HCT116 (cell line): ENCODE measurements at regions not wholly inside any gene's neighbourhood (a gene's known extent, or its start where the extent isn't known, plus 50 kb on each side); places are given as distances from the start of the nearest gene placed in this dataset.

ENCODE experiments used
- CEBPB ChIP-seq: IDR thresholded peaks from 2 replicates; pipeline ENCODE4 v1.6.1; 2012; ENCODE audit warnings: low read depth
- EZH2 ChIP-seq: fragments of 200-600 bp; sonication (generic); IDR thresholded peaks from 2 replicates; pipeline ENCODE4 v1.6.1; 2017; ENCODE audit warnings: antibody characterized with exemption, mixed run types
- FOSL1 ChIP-seq: IDR thresholded peaks from 2 replicates; pipeline ENCODE4 v1.6.1; 2012; ENCODE audit warnings: low read depth
- POLR2A ChIP-seq: IDR thresholded peaks from 2 replicates; pipeline ENCODE4 v1.7.0; 2011; ENCODE audit warnings: borderline replicate concordance; ENCODE audit not compliant: insufficient read depth, insufficient read length; ENCODE audit errors: extremely low read depth
- POLR2AphosphoS5 ChIP-seq: IDR thresholded peaks from 2 replicates; pipeline ENCODE4 v1.6.1; 2011; ENCODE audit warnings: mild to moderate bottlenecking, low read depth, low read length, moderate library complexity
- SP1 ChIP-seq: IDR thresholded peaks from 2 replicates; pipeline ENCODE4 v1.6.1; 2012; ENCODE audit warnings: low read depth
- SRF ChIP-seq: IDR thresholded peaks from 2 replicates; pipeline ENCODE4 v1.6.1; 2012; ENCODE audit warnings: low read depth
- TCF7L2 ChIP-seq: IDR thresholded peaks from 2 replicates; pipeline ENCODE4 v1.7.0; 2011; ENCODE audit warnings: borderline replicate concordance, inconsistent platforms; ENCODE audit not compliant: insufficient read depth, insufficient read length; ENCODE audit errors: extremely low read depth
- ZFX ChIP-seq: fragments of 450-650 bp; IDR thresholded peaks from 2 replicates; pipeline ENCODE4 v1.6.1; 2017
- ZNF274 ChIP-seq: fragments of 200-500 bp; sonication (Bioruptor generic); IDR thresholded peaks from 2 replicates; pipeline ENCODE4 v1.6.1; 2014; ENCODE audit warnings: mild to moderate bottlenecking, low read depth, low read length, inconsistent platforms
- TF ChIP-seq, protein P1 (sequence below), 3 experiments: fragments of 200-600 bp in 1 of 3; sonication (generic) in 1 of 3; IDR thresholded peaks in 2 of 3; conservative IDR thresholded peaks in 1 of 3; 2 replicates each; pipeline ENCODE4 v1.5.1; 2012 to 2017; ENCODE audit warnings: low read depth in 2 of 3, low read length in 2 of 3, antibody characterized with exemption in 1 of 3, borderline replicate concordance in 1 of 3, control low read depth in 1 of 3, mild to moderate bottlenecking in 1 of 3, mixed read lengths in 1 of 3, mixed run types in 1 of 3, moderate library complexity in 1 of 3; ENCODE audit not compliant: insufficient read depth in 1 of 3
- TF ChIP-seq, protein P2 (sequence below): IDR thresholded peaks from 2 replicates; pipeline ENCODE4 v1.6.1; 2012
- TF ChIP-seq, protein P3 (sequence below): IDR thresholded peaks from 2 replicates; pipeline ENCODE4 v1.6.1; 2012; ENCODE audit warnings: low read depth

DNA sequence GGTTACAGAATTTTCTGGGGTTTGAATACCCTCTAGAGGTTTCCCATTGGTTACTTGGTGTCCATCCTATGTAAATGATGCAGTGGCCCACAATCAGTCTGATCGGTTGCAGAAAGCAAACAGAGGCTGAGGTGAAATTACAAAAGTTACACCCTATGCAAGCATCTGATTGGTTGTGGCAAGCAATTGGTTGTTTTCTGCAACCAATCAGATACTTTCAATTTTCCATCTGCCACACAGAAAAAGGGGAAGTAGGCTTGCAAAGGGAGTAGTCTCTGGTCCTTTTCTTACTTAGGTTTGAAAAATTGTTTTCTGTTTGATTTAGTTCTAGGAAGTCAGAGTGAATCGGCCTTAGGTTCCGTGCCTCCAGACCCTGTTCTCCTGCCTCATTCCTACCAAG is 93.1 kb downstream of the WTIP start:
- TF ChIP-seq, protein P1, sequence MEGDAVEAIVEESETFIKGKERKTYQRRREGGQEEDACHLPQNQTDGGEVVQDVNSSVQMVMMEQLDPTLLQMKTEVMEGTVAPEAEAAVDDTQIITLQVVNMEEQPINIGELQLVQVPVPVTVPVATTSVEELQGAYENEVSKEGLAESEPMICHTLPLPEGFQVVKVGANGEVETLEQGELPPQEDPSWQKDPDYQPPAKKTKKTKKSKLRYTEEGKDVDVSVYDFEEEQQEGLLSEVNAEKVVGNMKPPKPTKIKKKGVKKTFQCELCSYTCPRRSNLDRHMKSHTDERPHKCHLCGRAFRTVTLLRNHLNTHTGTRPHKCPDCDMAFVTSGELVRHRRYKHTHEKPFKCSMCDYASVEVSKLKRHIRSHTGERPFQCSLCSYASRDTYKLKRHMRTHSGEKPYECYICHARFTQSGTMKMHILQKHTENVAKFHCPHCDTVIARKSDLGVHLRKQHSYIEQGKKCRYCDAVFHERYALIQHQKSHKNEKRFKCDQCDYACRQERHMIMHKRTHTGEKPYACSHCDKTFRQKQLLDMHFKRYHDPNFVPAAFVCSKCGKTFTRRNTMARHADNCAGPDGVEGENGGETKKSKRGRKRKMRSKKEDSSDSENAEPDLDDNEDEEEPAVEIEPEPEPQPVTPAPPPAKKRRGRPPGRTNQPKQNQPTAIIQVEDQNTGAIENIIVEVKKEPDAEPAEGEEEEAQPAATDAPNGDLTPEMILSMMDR (IDR thresholded peaks at IDR 0.05 in 2 of 3, conservative IDR thresholded peaks at IDR 0.05 in 1 of 3; ENCODE audit: borderline replicate concordance in 1 of 3, insufficient read depth in 1 of 3, low read depth in 2 of 3, low read length in 2 of 3): no peak
- TF ChIP-seq ZNF274 (no peak), POLR2A (no peak), SP1 (no peak), CEBPB (no peak), POLR2AphosphoS5 (no peak), SRF (no peak), ZFX (no peak), FOSL1 (no peak), TCF7L2 (no peak), EZH2 (no peak)
- TF ChIP-seq, protein P2, sequence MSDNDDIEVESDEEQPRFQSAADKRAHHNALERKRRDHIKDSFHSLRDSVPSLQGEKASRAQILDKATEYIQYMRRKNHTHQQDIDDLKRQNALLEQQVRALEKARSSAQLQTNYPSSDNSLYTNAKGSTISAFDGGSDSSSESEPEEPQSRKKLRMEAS: no peak
- TF ChIP-seq, protein P3, sequence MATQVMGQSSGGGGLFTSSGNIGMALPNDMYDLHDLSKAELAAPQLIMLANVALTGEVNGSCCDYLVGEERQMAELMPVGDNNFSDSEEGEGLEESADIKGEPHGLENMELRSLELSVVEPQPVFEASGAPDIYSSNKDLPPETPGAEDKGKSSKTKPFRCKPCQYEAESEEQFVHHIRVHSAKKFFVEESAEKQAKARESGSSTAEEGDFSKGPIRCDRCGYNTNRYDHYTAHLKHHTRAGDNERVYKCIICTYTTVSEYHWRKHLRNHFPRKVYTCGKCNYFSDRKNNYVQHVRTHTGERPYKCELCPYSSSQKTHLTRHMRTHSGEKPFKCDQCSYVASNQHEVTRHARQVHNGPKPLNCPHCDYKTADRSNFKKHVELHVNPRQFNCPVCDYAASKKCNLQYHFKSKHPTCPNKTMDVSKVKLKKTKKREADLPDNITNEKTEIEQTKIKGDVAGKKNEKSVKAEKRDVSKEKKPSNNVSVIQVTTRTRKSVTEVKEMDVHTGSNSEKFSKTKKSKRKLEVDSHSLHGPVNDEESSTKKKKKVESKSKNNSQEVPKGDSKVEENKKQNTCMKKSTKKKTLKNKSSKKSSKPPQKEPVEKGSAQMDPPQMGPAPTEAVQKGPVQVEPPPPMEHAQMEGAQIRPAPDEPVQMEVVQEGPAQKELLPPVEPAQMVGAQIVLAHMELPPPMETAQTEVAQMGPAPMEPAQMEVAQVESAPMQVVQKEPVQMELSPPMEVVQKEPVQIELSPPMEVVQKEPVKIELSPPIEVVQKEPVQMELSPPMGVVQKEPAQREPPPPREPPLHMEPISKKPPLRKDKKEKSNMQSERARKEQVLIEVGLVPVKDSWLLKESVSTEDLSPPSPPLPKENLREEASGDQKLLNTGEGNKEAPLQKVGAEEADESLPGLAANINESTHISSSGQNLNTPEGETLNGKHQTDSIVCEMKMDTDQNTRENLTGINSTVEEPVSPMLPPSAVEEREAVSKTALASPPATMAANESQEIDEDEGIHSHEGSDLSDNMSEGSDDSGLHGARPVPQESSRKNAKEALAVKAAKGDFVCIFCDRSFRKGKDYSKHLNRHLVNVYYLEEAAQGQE: no peak
